ENCODE measurements at regions not wholly inside any gene's neighbourhood (a gene's known extent, or its start where the extent isn't known, plus 50 kb on each side); places are given as distances from the start of the nearest gene placed in this dataset.

DNA sequence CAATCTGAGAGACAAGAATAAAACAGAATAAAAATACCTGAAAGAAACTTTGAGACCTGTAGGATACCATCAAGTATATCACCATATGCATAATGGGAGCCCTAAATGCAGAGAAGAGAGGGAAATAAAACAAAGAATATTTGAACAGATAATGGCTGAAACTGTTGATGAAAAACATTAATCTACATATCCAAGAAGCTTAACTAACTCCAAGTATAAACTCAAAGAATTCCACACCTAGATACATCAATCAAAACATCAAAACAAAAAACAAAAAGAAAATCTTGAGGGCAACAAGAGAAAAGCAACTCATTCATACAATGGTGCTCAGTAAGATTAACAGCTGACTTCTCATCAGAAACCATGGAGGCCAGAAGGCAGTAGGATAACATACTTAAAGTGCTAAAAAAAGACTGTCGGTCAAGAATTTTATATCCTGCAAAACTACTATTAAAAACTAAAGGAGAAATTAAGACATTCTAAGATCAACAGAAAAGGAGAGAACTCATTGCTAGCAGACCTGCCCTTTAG lies 101.6 kb downstream of the FOXD1 start:
- Mint-ChIP-seq H3K4me1 (no peaks in the 10 kb centered on the region), H3K27me3 (ENCODE audit: insufficient read depth, low read depth, poor library complexity) (peaks cover 3% of the 10 kb centered on the region), H3K36me3 (ENCODE audit: low read depth) (peaks cover 9% of the 10 kb centered on the region; the same call in 2 of the 3 replicates), H3K27ac (no peak overlapping the region), H3K9me3 (peaks cover 40% of the 10 kb centered on the region), H3K4me3 (no peak overlapping the region)
- Histone ChIP-seq H3K9me2 (ENCODE audit: insufficient read depth) (no peaks in the 10 kb centered on the region; the same call in 1 of the 2 replicates), H3K4me1 (ENCODE audit: insufficient read depth) (no peaks in the 10 kb centered on the region), H4K20me1 (replicated peaks; ENCODE audit: insufficient read depth) (no peaks in the 10 kb centered on the region), H2AFZ (no peak overlapping the region), H3K27me3 (ENCODE audit: insufficient read depth) (no peaks in the 10 kb centered on the region), H3K79me2 (replicated peaks; ENCODE audit: insufficient read depth) (no peaks in the 10 kb centered on the region), H3F3A (replicated peaks; ENCODE audit: low read depth) (no peaks in the 10 kb centered on the region), H3K4me2 (no peak overlapping the region), H3K36me3 (ENCODE audit: insufficient read depth) (no peaks in the 10 kb centered on the region), H3K27ac (ENCODE audit: low read depth) (no peak overlapping the region), H3K4me3 (no peak overlapping the region)
- no peak for ATAC-seq
- DNase-seq (ENCODE audit: low spot score), result no peak
- TF ChIP-seq CREB1 (CRISPR knock-in tag; IDR thresholded peaks at IDR 0.05; ENCODE audit: low read depth), result no peak
- TF ChIP-seq, protein P1, sequence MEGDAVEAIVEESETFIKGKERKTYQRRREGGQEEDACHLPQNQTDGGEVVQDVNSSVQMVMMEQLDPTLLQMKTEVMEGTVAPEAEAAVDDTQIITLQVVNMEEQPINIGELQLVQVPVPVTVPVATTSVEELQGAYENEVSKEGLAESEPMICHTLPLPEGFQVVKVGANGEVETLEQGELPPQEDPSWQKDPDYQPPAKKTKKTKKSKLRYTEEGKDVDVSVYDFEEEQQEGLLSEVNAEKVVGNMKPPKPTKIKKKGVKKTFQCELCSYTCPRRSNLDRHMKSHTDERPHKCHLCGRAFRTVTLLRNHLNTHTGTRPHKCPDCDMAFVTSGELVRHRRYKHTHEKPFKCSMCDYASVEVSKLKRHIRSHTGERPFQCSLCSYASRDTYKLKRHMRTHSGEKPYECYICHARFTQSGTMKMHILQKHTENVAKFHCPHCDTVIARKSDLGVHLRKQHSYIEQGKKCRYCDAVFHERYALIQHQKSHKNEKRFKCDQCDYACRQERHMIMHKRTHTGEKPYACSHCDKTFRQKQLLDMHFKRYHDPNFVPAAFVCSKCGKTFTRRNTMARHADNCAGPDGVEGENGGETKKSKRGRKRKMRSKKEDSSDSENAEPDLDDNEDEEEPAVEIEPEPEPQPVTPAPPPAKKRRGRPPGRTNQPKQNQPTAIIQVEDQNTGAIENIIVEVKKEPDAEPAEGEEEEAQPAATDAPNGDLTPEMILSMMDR (conservative IDR thresholded peaks at IDR 0.05; ENCODE audit: low read depth in 2 of 2), result no peak
- no peak for TF ChIP-seq EZH2phosphoT487 (IDR thresholded peaks at IDR 0.05; ENCODE audit: unreplicated experiment)

DNA sequence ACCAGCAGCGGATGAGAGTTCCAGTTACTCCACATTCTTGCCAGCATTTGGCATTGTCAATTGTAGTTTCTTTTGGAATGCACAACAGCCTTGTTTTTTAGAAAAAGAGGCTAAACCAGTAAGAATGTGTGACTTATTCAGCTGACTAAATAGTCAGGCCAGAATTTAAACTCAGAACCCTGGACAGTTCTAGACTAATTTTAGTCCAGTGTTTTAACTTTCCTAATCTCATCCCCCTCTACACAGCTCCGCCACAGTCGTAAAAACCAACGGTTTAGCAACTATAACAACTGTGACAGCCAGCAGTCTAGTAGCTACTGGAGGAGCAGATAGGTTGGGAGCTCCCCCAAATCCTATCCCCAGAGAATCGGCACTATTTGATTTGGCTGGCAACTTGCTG lies 103.7 kb downstream of the FOXD1 start:
- H3K27me3 ChIP-seq (ENCODE audit: insufficient read depth), result no peaks in the 10 kb centered on the region
- no peaks in the 10 kb centered on the region for H3K79me2 ChIP-seq (replicated peaks; ENCODE audit: insufficient read depth)
- ATAC-seq (no peak), DNase-seq (ENCODE audit: low spot score) (no peak)
- Mint-ChIP-seq H3K27ac (no peak overlapping the region), H3K36me3 (ENCODE audit: low read depth) (peaks cover 9% of the 10 kb centered on the region; the same call in 2 of the 3 replicates), H3K27me3 (ENCODE audit: insufficient read depth, low read depth, poor library complexity) (peaks cover 7% of the 10 kb centered on the region), H3K9me3 (peaks cover 35% of the 10 kb centered on the region), H3K4me3 (no peak overlapping the region), H3K4me1 (no peaks in the 10 kb centered on the region)
- H3K4me1 ChIP-seq (ENCODE audit: insufficient read depth), result no peaks in the 10 kb centered on the region
- H4K20me1 ChIP-seq (replicated peaks; ENCODE audit: insufficient read depth), result no peaks in the 10 kb centered on the region
- H3K27ac ChIP-seq (ENCODE audit: low read depth), result no peak overlapping the region
- H3F3A ChIP-seq (replicated peaks; ENCODE audit: low read depth), result no peaks in the 10 kb centered on the region
- H3K36me3 ChIP-seq (ENCODE audit: insufficient read depth), result no peaks in the 10 kb centered on the region
- H2AFZ ChIP-seq, result no peak overlapping the region
- no peaks in the 10 kb centered on the region; the same call in 1 of the 2 replicates for H3K9me2 ChIP-seq (ENCODE audit: insufficient read depth)
- H3K4me2 ChIP-seq, result no peak overlapping the region
- no peak overlapping the region for H3K4me3 ChIP-seq
- TF ChIP-seq, protein P2, sequence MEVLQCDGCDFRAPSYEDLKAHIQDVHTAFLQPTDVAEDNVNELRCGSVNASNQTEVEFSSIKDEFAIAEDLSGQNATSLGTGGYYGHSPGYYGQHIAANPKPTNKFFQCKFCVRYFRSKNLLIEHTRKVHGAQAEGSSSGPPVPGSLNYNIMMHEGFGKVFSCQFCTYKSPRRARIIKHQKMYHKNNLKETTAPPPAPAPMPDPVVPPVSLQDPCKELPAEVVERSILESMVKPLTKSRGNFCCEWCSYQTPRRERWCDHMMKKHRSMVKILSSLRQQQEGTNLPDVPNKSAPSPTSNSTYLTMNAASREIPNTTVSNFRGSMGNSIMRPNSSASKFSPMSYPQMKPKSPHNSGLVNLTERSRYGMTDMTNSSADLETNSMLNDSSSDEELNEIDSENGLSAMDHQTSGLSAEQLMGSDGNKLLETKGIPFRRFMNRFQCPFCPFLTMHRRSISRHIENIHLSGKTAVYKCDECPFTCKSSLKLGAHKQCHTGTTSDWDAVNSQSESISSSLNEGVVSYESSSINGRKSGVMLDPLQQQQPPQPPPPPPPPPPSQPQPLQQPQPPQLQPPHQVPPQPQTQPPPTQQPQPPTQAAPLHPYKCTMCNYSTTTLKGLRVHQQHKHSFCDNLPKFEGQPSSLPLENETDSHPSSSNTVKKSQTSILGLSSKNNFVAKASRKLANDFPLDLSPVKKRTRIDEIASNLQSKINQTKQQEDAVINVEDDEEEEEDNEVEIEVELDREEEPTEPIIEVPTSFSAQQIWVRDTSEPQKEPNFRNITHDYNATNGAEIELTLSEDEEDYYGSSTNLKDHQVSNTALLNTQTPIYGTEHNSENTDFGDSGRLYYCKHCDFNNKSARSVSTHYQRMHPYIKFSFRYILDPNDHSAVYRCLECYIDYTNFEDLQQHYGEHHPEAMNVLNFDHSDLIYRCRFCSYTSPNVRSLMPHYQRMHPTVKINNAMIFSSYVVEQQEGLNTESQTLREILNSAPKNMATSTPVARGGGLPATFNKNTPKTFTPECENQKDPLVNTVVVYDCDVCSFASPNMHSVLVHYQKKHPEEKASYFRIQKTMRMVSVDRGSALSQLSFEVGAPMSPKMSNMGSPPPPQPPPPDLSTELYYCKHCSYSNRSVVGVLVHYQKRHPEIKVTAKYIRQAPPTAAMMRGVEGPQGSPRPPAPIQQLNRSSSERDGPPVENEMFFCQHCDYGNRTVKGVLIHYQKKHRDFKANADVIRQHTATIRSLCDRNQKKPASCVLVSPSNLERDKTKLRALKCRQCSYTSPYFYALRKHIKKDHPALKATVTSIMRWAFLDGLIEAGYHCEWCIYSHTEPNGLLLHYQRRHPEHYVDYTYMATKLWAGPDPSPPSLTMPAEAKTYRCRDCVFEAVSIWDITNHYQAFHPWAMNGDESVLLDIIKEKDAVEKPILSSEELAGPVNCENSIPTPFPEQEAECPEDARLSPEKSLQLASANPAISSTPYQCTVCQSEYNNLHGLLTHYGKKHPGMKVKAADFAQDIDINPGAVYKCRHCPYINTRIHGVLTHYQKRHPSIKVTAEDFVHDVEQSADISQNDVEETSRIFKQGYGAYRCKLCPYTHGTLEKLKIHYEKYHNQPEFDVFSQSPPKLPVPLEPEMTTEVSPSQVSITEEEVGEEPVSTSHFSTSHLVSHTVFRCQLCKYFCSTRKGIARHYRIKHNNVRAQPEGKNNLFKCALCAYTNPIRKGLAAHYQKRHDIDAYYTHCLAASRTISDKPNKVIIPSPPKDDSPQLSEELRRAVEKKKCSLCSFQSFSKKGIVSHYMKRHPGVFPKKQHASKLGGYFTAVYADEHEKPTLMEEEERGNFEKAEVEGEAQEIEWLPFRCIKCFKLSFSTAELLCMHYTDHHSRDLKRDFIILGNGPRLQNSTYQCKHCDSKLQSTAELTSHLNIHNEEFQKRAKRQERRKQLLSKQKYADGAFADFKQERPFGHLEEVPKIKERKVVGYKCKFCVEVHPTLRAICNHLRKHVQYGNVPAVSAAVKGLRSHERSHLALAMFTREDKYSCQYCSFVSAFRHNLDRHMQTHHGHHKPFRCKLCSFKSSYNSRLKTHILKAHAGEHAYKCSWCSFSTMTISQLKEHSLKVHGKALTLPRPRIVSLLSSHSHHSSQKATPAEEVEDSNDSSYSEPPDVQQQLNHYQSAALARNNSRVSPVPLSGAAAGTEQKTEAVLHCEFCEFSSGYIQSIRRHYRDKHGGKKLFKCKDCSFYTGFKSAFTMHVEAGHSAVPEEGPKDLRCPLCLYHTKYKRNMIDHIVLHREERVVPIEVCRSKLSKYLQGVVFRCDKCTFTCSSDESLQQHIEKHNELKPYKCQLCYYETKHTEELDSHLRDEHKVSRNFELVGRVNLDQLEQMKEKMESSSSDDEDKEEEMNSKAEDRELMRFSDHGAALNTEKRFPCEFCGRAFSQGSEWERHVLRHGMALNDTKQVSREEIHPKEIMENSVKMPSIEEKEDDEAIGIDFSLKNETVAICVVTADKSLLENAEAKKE (CRISPR knock-in tag; IDR thresholded peaks at IDR 0.05), result no peak
- TF ChIP-seq POLR2AphosphoS5 (IDR thresholded peaks at IDR 0.05; ENCODE audit: low read depth) (no peak), JUNB (IDR thresholded peaks at IDR 0.05; ENCODE audit: unreplicated experiment) (no peak), ZNF331 (CRISPR knock-in tag; IDR thresholded peaks at IDR 0.05; ENCODE audit: low read depth) (no peak), NANOG (IDR thresholded peaks at IDR 0.05; ENCODE audit: borderline replicate concordance) (no peak), EZH2 (IDR thresholded peaks at IDR 0.05; ENCODE audit: low read depth, unreplicated experiment) (no peak), CREB1 (CRISPR knock-in tag; IDR thresholded peaks at IDR 0.05; ENCODE audit: low read depth) (no peak), EZH2phosphoT487 (IDR thresholded peaks at IDR 0.05; ENCODE audit: unreplicated experiment) (no peak)
- TF ChIP-seq, protein P3, sequence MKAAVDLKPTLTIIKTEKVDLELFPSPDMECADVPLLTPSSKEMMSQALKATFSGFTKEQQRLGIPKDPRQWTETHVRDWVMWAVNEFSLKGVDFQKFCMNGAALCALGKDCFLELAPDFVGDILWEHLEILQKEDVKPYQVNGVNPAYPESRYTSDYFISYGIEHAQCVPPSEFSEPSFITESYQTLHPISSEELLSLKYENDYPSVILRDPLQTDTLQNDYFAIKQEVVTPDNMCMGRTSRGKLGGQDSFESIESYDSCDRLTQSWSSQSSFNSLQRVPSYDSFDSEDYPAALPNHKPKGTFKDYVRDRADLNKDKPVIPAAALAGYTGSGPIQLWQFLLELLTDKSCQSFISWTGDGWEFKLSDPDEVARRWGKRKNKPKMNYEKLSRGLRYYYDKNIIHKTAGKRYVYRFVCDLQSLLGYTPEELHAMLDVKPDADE (IDR thresholded peaks at IDR 0.05), result no peak
- TF ChIP-seq, protein P1 (conservative IDR thresholded peaks at IDR 0.05; ENCODE audit: low read depth in 2 of 2), result no peak
